Motor neuron (in vitro differentiated cells): ENCODE measurements at regions not wholly inside any gene's neighbourhood (a gene's known extent, or its start where the extent isn't known, plus 50 kb on each side); places are given as distances from the start of the nearest gene placed in this dataset.

Experiments
- ATAC-seq, 8 experiments: fragments of 200-7000 bp; cut with Tn5 transposase; replicated peaks in 6 of 8; 2 replicates each; pipeline ENCODE4 v1.8.0; 2021; ENCODE audit warnings: mild to moderate bottlenecking in 8 of 8, moderate library complexity in 8 of 8
- H3K27ac ChIP-seq, 2 donors: fragments of 250-450 bp; sonication (Bioruptor Pico); 2 replicates each; pipeline ENCODE4 v1.9.0; 2021; ENCODE audit warnings: antibody characterized with exemption in 2 of 2, mild to moderate bottlenecking in 2 of 2, moderate library complexity in 1 of 2
- H3K4me1 ChIP-seq, 2 donors: fragments of 250-450 bp; sonication (Bioruptor Pico); replicated peaks in 1 of 2; 2 replicates each; pipeline ENCODE4 v1.6.1; 2021; ENCODE audit warnings: antibody characterized with exemption in 2 of 2, mild to moderate bottlenecking in 2 of 2, moderate library complexity in 1 of 2
- H3K4me3 ChIP-seq, 5 donors: fragments of 250-450 bp; sonication (Bioruptor Pico); 2 replicates each; pipeline ENCODE4 v1.9.0; 2021; ENCODE audit warnings: antibody characterized with exemption in 5 of 5, mild to moderate bottlenecking in 5 of 5, moderate library complexity in 4 of 5
- WGBS, 10 experiments: fragments of 450-650 bp; shearing (Covaris generic); methylation state at CpG; one replicate each; pipeline ENCODE4 v1.0.0; 2022; 5-methylcytosine and 5-hydroxymethylcytosine counted together
- in situ Hi-C, 9 experiments: fragments of 400-800 bp; cut with MboI; loops; one replicate each; pipeline ENCODE4 v1.15.0; 2021; ENCODE audit warnings: low sequenced_read_pairs in 9 of 9, low pct_unique_long_range_greater_than_20kb in 2 of 9; ENCODE audit not compliant: unreplicated experiment in 9 of 9

- ATAC-seq, result peak in 6 of 8 experiments; percentile 36 to 82 (median 65)
- WGBS, 10 experiments, result 15 to 90% (median 57%) methylated on average over 1 to 6 of the region's 6 CpGs; no CpG with 5 or more reads in 1 of the 10 experiments
- in situ Hi-C loops, result no loop called here
- H3K4me1 ChIP-seq, result peaks cover 7 to 14% of the 10 kb centered on the region in 2 donors
- peak overlapping the region in 1 of 2 donors; percentile 17 for H3K27ac ChIP-seq
- no peak overlapping the region for H3K4me3 ChIP-seq
Measured at GRCh38 chr7:54111814-54112511, 430.2 kb upstream of the VSTM2A start.

- peaks cover 7 to 14% of the 10 kb centered on the region in 2 donors for H3K4me1 ChIP-seq
- peak in 7 of 8 experiments; percentile 28 to 99 (median 79) for ATAC-seq
- H3K27ac ChIP-seq, result no peak overlapping the region
- H3K4me3 ChIP-seq, result no peak overlapping the region
- in situ Hi-C loops, result no loop called here
- WGBS, 10 experiments, result 0 to 73% (median 35%) methylated on average over 2 to 3 of the region's 3 CpGs; no CpG with 5 or more reads in 2 of the 10 experiments
Measured at GRCh38 chr7:54112567-54112966, 429.6 kb upstream of the VSTM2A start.

GRCh38 chr7:54115028-54115763 is 427.0 kb upstream of the VSTM2A start:
- in situ Hi-C loops, result no loop called here
- WGBS, 10 experiments, result 4 to 100% (median 79%) methylated on average over 1 to 9 of the region's 9 CpGs; no CpG with 5 or more reads in 4 of the 10 experiments
- peaks cover 7 to 14% of the 10 kb centered on the region in 2 donors for H3K4me1 ChIP-seq
- ATAC-seq, result no peak
- no peak overlapping the region for H3K27ac ChIP-seq
- no peak overlapping the region for H3K4me3 ChIP-seq

GRCh38 chr7:54116956-54117355 is 425.2 kb upstream of the VSTM2A start:
- Histone ChIP-seq H3K27ac (no peak overlapping the region), H3K4me1 (peaks cover 3 to 6% of the 10 kb centered on the region in 2 donors), H3K4me3 (no peak overlapping the region)
- ATAC-seq, result no peak
- WGBS, 10 experiments, result 0 to 55% methylated on average over 1 to 2 of the region's 2 CpGs; no CpG with 5 or more reads in 8 of the 10 experiments
- in situ Hi-C loops, result no loop called here

GRCh38 chr7:54129035-54129434 is 413.1 kb upstream of the VSTM2A start:
- Histone ChIP-seq H3K4me1 (no peaks in the 10 kb centered on the region), H3K4me3 (no peak overlapping the region), H3K27ac (no peak overlapping the region)
- no peak for ATAC-seq
- in situ Hi-C loops, result no loop called here

GRCh38 chr7:54141576-54141975 is 400.6 kb upstream of the VSTM2A start:
- Histone ChIP-seq H3K4me1 (no peaks in the 10 kb centered on the region), H3K27ac (no peak overlapping the region), H3K4me3 (no peak overlapping the region)
- in situ Hi-C loops, result no loop called here
- ATAC-seq, result no peak

- no peak for ATAC-seq
Measured at GRCh38 chr7:54145716-54146115, 396.5 kb upstream of the VSTM2A start.

GRCh38 chr7:54153462-54153861 is 388.7 kb upstream of the VSTM2A start:
- WGBS, 10 experiments, result 0 to 72% (median 37%) methylated on average over 1 to 2 of the region's 2 CpGs; no CpG with 5 or more reads in 2 of the 10 experiments
- no peak overlapping the region for H3K4me3 ChIP-seq
- in situ Hi-C loops, result no loop called here
- ATAC-seq, result no peak
- H3K4me1 ChIP-seq, result peaks cover 0 to 6% of the 10 kb centered on the region in 2 donors
- H3K27ac ChIP-seq, result no peak overlapping the region

More at GRCh38 chr7:54145716-54146115, 396.5 kb upstream of the VSTM2A start:
- in situ Hi-C loops, result no loop called here
- no peak overlapping the region for H3K27ac ChIP-seq
- 23 to 100% (median 76%) methylated on average over 1 to 8 of the region's 8 CpGs for WGBS, 10 experiments
- H3K4me3 ChIP-seq, result no peak overlapping the region
- no peaks in the 10 kb centered on the region for H3K4me1 ChIP-seq

GRCh38 chr7:54159088-54159487 is 383.1 kb upstream of the VSTM2A start:
- H3K27ac ChIP-seq, result no peak overlapping the region
- no peak overlapping the region for H3K4me3 ChIP-seq
- no peak for ATAC-seq
- peaks cover 0 to under 1% of the 10 kb centered on the region in 2 donors for H3K4me1 ChIP-seq
- WGBS, 10 experiments, result 6 to 82% (median 56%) methylated on average over 1 to 2 of the region's 2 CpGs
- in situ Hi-C loops, result no loop called here

- Histone ChIP-seq H3K4me3 (no peak overlapping the region), H3K4me1 (no peaks in the 10 kb centered on the region), H3K27ac (no peak overlapping the region)
- 26 to 100% (median 80%) methylated on average over 1 to 4 of the region's 4 CpGs; no CpG with 5 or more reads in 3 of the 10 experiments for WGBS, 10 experiments
- no peak for ATAC-seq
- in situ Hi-C loops, result no loop called here
Measured at GRCh38 chr7:54161621-54162020, 380.6 kb upstream of the VSTM2A start.

- H3K4me3 ChIP-seq, result no peak overlapping the region
- in situ Hi-C loops, result no loop called here
- WGBS, 10 experiments, result 0 to 100% (median 64%) methylated on average over 1 to 3 of the region's 4 CpGs; no CpG with 5 or more reads in 2 of the 10 experiments
- no peaks in the 10 kb centered on the region for H3K4me1 ChIP-seq
- no peak overlapping the region for H3K27ac ChIP-seq
- ATAC-seq, result no peak
Measured at GRCh38 chr7:54166419-54166818, 375.8 kb upstream of the VSTM2A start.

GRCh38 chr7:54179321-54180029 is 362.7 kb upstream of the VSTM2A start:
- H3K4me1 ChIP-seq, result no peaks in the 10 kb centered on the region
- no peak overlapping the region for H3K4me3 ChIP-seq
- no peak overlapping the region for H3K27ac ChIP-seq
- in situ Hi-C loops, result no loop called here
- peak in 2 of 8 experiments; percentile 71 to 72 for ATAC-seq
- WGBS, 10 experiments, result 8 to 89% (median 80%) methylated on average over 1 to 3 of the region's 3 CpGs; no CpG with 5 or more reads in 1 of the 10 experiments

GRCh38 chr7:54180796-54181195 is 361.4 kb upstream of the VSTM2A start:
- Histone ChIP-seq H3K4me1 (no peaks in the 10 kb centered on the region), H3K4me3 (no peak overlapping the region), H3K27ac (no peak overlapping the region)
- WGBS, 10 experiments, result 0 to 100% (median 63%) methylated on average over 1 to 2 of the region's 2 CpGs; no CpG with 5 or more reads in 5 of the 10 experiments
- in situ Hi-C loops, result no loop called here
- ATAC-seq, result no peak
